Stimulated activated CD4-positive, alpha-beta T cell treated with anti-CD3 and anti-CD28 coated beads, Interleukin-2, amount 100 ng/mL, for 48 hours (primary cell): ENCODE measurements at regions not wholly inside any gene's neighbourhood (a gene's known extent, or its start where the extent isn't known, plus 50 kb on each side); places are given as distances from the start of the nearest gene placed in this dataset.
"Not testable (repeated sequence)": the region's sequence is repeated elsewhere in the genome, so short reads cannot be mapped to it uniquely, and the experiment has no call there.

Source experiments
- DNase-seq, 2 donors: peaks; one replicate each; pipeline ENCODE4 v3.0.0-alpha.2; 2020

GRCh38 chr18:30819619-30820018 lies 222.9 kb downstream of the DSC3 start:
- no peak for DNase-seq

- DNase-seq, result no peak
Measured at GRCh38 chr18:30814446-30814845, 228.1 kb downstream of the DSC3 start.

DNA sequence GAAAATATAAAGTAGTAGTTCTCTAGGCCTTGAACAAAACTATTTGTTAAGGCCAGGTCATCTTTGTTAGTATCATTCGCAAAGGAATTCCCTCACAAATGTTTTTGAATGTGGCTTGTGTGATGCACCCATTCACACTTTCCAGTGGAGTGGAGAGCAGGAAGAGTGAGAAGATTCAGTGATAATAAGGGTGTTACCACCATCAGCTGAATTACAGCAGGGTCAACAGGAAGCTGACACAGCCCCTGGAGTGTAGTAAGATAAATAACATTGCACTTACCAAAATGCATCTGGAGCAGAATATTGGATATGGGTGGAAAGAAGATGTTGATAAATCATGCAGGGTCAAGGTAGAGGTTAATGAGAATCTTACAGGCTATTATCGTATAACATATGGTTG lies 231.0 kb downstream of the DSC3 start:
- no peak for DNase-seq

GRCh38 chr18:30810580-30810979 lies 232.0 kb downstream of the DSC3 start:
- DNase-seq, result no peak

DNA sequence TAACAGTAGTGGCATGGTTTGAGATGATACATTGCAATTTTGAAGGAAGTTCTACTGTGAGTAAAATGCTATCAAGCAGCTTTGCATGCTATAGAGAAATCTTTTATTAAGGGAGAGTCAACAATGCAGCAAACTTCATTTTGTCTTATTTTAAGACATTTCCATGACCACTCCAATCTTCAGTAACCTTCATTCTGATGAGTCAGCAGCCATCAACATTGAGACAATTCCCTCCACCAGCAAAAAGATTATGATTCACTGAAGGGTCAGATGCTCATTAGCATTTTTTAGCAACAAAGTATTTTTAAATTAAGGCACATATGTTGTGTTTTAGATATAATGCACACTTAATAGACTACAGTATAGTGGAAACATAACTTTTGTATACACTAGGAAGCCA lies 235.7 kb downstream of the DSC3 start:
- DNase-seq, result no peak

- DNase-seq, result no peak
Measured at GRCh38 chr18:30800800-30801199, 241.7 kb downstream of the DSC3 start.

DNA sequence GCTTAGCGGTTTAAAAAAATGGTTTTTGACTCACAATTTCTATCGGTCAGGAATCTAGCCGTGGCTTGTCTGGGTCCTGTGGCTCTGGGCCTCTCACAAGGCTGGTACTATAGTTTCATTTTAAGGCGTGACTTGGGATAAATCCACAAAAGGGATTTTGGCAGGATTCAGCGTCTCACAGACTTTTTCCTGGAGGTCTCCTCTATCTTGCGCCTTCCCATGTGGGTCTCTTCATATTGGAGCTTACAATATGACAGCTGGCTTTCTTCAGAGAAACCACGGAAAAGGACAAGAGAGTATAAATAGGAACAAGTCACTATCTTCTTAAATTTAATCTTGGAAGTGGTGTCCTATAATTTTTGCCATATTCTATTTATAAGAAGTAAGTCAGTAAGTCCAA lies 250.5 kb downstream of the DSC3 start:
- no peak for DNase-seq

DNA sequence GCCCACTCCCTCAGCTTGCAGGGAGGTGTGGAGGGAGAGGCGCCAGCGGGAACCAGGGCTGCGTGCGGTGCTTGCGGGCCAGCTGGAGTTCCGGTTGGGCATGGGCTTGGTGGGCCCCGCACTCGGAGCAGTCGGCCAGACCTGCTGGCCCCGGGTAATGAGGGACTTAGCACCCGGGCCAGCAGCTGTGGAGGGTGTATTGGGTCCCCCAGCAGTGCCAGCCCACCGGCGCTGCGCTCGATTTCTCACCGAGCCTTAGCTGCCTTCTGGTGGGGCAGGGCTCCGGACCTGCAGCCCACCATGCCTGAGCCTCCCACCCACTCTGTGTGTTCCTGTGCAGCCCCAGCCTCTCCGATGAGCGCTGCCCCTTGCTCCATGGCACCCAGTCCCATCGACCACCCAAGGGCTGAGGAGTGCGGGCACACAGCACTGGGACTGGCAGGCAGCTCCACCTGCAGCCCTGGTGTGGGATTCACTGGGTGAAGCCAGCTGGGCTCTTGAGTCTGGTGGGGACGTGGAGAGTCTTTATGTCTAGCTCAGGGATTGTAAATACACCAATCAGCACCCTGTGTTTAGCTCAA lies 254.0 kb downstream of the DSC3 start:
- not testable (repeated sequence) for DNase-seq

GRCh38 chr18:30787410-30787809 lies 255.1 kb downstream of the DSC3 start:
- DNase-seq, result no peak

GRCh38 chr18:30781601-30782000 lies 260.9 kb downstream of the DSC3 start:
- no peak for DNase-seq

GRCh38 chr18:30775629-30776028 lies 266.9 kb downstream of the DSC3 start:
- no peak for DNase-seq

DNA sequence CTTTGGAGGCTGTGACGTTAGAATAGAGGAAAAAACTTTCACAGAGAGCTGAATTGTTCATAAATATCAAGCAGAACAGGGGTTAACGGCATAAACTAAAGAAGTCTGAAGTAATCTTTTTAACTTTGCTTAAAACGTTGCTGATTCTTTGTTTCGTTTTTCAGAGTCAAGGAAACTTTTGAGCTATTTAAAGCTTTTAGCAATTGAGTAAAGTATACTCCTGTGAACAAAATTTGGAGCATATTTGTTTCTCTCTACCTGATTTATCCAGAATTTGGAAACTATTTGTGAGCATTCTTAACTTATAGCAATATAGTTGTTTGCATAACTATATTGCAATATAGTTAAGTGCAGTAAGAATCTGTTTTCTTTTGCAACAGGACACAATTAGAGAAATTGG lies 270.4 kb downstream of the DSC3 start:
- DNase-seq, result not testable (repeated sequence)

DNA sequence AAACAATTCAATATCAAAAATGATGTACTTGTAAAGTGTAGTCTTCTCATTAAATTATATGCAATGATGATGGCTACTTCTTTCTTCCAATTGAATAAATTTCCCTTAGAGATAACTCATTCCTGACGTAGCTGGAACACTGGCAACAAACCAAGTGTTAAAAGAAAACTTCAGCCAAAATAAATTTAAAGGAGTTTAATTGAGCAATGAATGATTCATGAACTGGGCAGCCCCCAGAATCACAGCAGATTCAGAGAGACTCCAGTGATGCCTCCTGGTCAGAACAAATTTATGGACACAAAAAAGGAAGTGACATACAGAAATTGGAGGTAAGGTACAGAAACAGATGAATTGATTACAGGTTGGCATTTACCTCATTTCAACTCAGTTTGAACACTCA lies 276.5 kb downstream of the DSC3 start:
- no peak for DNase-seq

- no peak for DNase-seq
Measured at GRCh38 chr18:30765247-30765646, 277.3 kb downstream of the DSC3 start.

- DNase-seq, result no peak
Measured at GRCh38 chr18:30763902-30764350, 278.6 kb downstream of the DSC3 start.

GRCh38 chr18:30754846-30755245 lies 287.7 kb downstream of the DSC3 start:
- DNase-seq, result no peak

DNA sequence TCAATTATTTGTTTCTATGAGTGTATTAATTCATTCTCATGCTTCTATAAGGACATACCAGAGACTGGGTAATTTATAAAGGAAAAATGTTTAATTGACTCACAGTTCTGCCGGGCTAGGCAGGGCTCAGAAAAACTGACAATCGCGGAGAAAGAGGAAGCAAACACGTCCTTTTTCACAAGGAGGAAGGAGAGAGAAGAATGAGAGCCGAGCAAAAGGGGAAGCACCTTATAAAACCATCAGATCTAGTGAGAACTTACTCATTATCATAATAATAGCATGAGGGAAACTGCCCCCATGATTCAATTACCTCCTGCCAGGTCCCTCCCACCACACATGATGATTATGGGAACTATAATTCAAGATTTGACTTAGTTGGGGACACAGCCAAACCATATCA lies 294.0 kb downstream of the DSC3 start:
- DNase-seq, result no peak

DNA sequence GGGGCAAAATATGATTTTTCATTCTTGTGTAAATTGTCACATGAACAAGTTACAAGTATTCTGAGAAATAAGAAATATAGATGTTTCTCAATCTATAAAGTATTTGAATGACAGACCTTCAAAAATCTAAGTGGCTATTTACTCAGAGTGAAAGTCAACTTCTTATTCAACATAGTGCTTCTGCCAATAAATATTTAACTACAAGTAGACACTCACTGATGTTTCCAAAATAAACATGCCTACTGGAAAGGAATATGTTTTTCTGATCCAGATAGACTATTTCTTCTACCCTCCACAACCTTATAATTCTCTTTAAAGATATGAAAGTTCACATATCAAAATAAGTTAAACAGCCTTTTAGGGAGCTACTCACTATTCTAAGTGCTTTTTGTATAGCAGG lies 296.3 kb downstream of the DSC3 start:
- DNase-seq, result no peak

DNA sequence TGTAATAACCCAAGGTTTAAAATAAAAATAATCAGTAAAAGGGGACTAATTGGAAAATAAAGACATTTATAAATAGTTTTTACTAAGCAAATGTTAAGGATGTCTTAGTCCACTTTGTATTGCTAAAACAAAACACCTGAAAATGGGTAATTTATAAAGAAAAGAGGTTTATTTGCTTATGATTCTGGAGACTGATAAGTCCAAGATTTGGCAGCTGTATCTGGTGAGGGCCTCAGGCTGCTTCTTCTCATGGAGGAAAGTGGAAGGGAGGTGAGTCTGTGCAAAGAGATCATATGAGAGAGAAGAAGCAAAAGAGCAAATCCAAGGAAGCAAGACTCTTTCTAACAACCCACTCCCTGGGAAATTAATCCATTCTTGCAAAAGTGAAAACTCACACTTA lies 299.5 kb downstream of the DSC3 start:
- no peak for DNase-seq

DNA sequence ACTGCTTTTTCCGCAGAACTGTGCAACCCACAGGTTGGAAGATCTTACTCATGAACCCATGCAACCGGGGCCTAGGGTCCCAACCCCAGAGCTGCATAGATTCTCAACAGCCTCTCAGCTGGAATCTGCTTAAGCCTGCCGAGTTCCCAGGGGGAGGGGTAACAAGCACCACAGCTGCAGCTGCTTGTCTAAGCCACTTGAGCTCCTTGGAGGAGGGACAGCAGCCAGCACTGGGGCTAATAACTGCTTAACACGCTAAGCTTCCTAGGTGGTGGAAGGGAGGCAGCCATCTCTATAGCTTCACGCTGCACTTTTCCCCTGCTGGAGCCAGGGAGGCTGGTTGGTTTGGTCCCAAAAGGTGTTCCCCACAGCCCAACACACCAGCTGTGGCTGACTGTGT lies 311.6 kb downstream of the DSC3 start:
- no peak for DNase-seq

- no peak for DNase-seq
Measured at GRCh38 chr18:30727849-30728248, 314.7 kb downstream of the DSC3 start.

DNA sequence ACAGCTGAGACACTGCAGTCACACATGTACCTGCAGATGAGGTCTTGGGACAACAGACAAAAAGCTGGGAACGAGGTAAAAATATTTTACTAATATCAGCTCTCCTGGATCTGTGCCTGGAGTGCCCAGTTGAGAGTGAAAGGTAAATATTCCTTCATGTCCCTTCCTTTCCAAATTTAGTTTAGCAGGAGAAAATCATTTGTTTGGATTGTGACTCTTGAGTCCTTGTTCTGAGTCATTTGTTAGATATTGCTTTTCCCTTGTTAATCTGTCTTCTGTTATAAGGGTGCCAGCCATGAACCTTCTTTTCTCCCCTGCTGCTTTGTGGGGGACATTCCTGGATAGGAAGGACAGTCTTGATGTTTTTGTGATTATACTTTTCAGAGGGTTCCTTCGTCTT lies 329.2 kb downstream of the DSC3 start:
- DNase-seq, result no peak

GRCh38 chr18:30712383-30712782 lies 330.2 kb downstream of the DSC3 start:
- DNase-seq, result no peak

- no peak for DNase-seq
Measured at GRCh38 chr18:30709595-30709994, 332.9 kb downstream of the DSC3 start.

GRCh38 chr18:30705943-30706342 lies 336.6 kb downstream of the DSC3 start:
- DNase-seq, result no peak

GRCh38 chr18:30698571-30698970 lies 344.0 kb downstream of the DSC3 start:
- DNase-seq, result no peak
